CD14-positive monocyte (primary cell): ENCODE measurements at regions not wholly inside any gene's neighbourhood (a gene's known extent, or its start where the extent isn't known, plus 50 kb on each side); places are given as distances from the start of the nearest gene placed in this dataset.

Source experiments
- DNase-seq, 3 donors: peaks; one replicate each; pipeline ENCODE4 v3.0.0-alpha.2; 2011 to 2022
- H2AFZ ChIP-seq: 2 replicates; pipeline ENCODE4 v1.6.0; 2012; ENCODE audit warnings: mild to moderate bottlenecking, low read depth, low read length, inconsistent platforms; ENCODE audit not compliant: insufficient read depth, poor library complexity, severe bottlenecking
- H3K27ac ChIP-seq, 2 donors: 1 replicate in 1 of 2; 2 replicates in 1 of 2; pipeline ENCODE4 v1.5.1; 2012 to 2013; ENCODE audit warnings: low read length in 2 of 2, control low read depth in 1 of 2, inconsistent platforms in 1 of 2, low read depth in 1 of 2, mild to moderate bottlenecking in 1 of 2
- H3K27me3 ChIP-seq, 2 donors: one replicate each; pipeline versions ENCODE4 v1.6.0 to v1.6.1; 2011 to 2013; ENCODE audit warnings: low read length in 2 of 2; ENCODE audit not compliant: control insufficient read depth in 2 of 2, insufficient read depth in 2 of 2
- H3K36me3 ChIP-seq, 2 donors: replicated peaks in 1 of 2; 1 replicate in 1 of 2; 2 replicates in 1 of 2; pipeline versions ENCODE4 v1.5.1 to v1.6.1; 2012 to 2013; ENCODE audit warnings: low read length in 2 of 2, control low read depth in 1 of 2, inconsistent platforms in 1 of 2, mild to moderate bottlenecking in 1 of 2; ENCODE audit not compliant: insufficient read depth in 2 of 2, control insufficient read depth in 1 of 2
- H3K4me1 ChIP-seq, 2 donors: 1 replicate in 1 of 2; 2 replicates in 1 of 2; pipeline versions ENCODE4 v1.5.1 to v1.6.1; 2012 to 2013; ENCODE audit warnings: low read length in 2 of 2, control low read depth in 1 of 2, inconsistent platforms in 1 of 2, mild to moderate bottlenecking in 1 of 2, moderate library complexity in 1 of 2; ENCODE audit not compliant: insufficient read depth in 2 of 2, control insufficient read depth in 1 of 2
- H3K4me2 ChIP-seq: replicated peaks from 2 replicates; pipeline ENCODE3; 2012; ENCODE audit warnings: low read length, moderate library complexity, mild to moderate bottlenecking; ENCODE audit not compliant: poor library complexity, severe bottlenecking; ENCODE audit errors: extremely low read depth
- H3K4me3 ChIP-seq, 3 experiments: fragments of 200-600 bp in 1 of 3; sonication (generic) in 1 of 3; replicated peaks in 1 of 3; 1 replicate in 2 of 3; 2 replicates in 1 of 3; pipeline ENCODE4 v1.5.1; 2011 to 2013; ENCODE audit warnings: low read length in 3 of 3, mild to moderate bottlenecking in 3 of 3, control low read depth in 2 of 3, low read depth in 2 of 3, inconsistent platforms in 1 of 3, moderate library complexity in 1 of 3
- H3K79me2 ChIP-seq: 2 replicates; pipeline ENCODE4 v1.6.0; 2012; ENCODE audit warnings: mild to moderate bottlenecking, control low read depth, inconsistent platforms, low read length, moderate library complexity; ENCODE audit not compliant: insufficient read depth
- H3K9ac ChIP-seq: 2 replicates; pipeline ENCODE4 v1.6.0; 2017; ENCODE audit warnings: low read length, mild to moderate bottlenecking; ENCODE audit not compliant: insufficient read depth, poor library complexity, severe bottlenecking
- H3K9me3 ChIP-seq, 2 donors: replicated peaks in 1 of 2; 1 replicate in 1 of 2; 2 replicates in 1 of 2; pipeline versions ENCODE4 v1.5.1 to v1.6.1; 2012 to 2013; ENCODE audit warnings: low read length in 2 of 2, control low read depth in 1 of 2; ENCODE audit not compliant: control insufficient read depth in 1 of 2, insufficient read depth in 1 of 2
- H4K20me1 ChIP-seq: 2 replicates; pipeline ENCODE4 v1.6.0; 2012; ENCODE audit warnings: mild to moderate bottlenecking, low read length, control low read depth, moderate library complexity; ENCODE audit not compliant: insufficient read depth
- H3K27ac Mint-ChIP-seq, 7 donors: one replicate each; pipeline ENCODE4 v1.8.0; 2020; ENCODE audit warnings: mild to moderate bottlenecking in 7 of 7, mixed read lengths in 7 of 7, moderate library complexity in 6 of 7, inconsistent platforms in 2 of 7
- H3K27me3 Mint-ChIP-seq, 3 donors: one replicate each; pipeline ENCODE4 v1.8.0; 2021 to 2022; ENCODE audit warnings: low read depth in 3 of 3, mild to moderate bottlenecking in 3 of 3, mixed read lengths in 3 of 3, moderate library complexity in 3 of 3, inconsistent platforms in 1 of 3
- H3K36me3 Mint-ChIP-seq, 2 donors: one replicate each; pipeline ENCODE4 v1.8.0; 2020; ENCODE audit warnings: mixed read lengths in 2 of 2, inconsistent platforms in 1 of 2, mild to moderate bottlenecking in 1 of 2
- H3K4me1 Mint-ChIP-seq: one replicate; pipeline ENCODE4 v1.8.0; 2020; ENCODE audit warnings: mild to moderate bottlenecking, mixed read lengths
- H3K4me3 Mint-ChIP-seq, 2 donors: one replicate each; pipeline ENCODE4 v1.8.0; 2020; ENCODE audit warnings: mild to moderate bottlenecking in 2 of 2, mixed read lengths in 2 of 2, moderate library complexity in 1 of 2
- H3K9me3 Mint-ChIP-seq, 7 donors: one replicate each; pipeline ENCODE4 v1.8.0; 2020 to 2022; ENCODE audit warnings: mixed read lengths in 7 of 7, mild to moderate bottlenecking in 6 of 7, moderate library complexity in 6 of 7, inconsistent platforms in 2 of 7
- CTCF ChIP-seq: fragments of 200-600 bp; IDR thresholded peaks from one replicate; pipeline ENCODE4 v1.8.0; 2022; ENCODE audit warnings: antibody characterized with exemption, mild to moderate bottlenecking
- WGBS: methylation state at CpG from one replicate; pipeline ENCODE4 v1.1.5; 2013; ENCODE audit warnings: missing lambda C conversion rate; ENCODE audit not compliant: insufficient coverage; 5-methylcytosine and 5-hydroxymethylcytosine counted together
- intact Hi-C, 2 donors: fragments of 100-400 bp; cut with micrococcal nuclease; formaldehyde crosslinking; loops; one replicate each; pipeline versions ENCODE4 v1.15.0 to v1.15.1; 2023

GRCh38 chr15:62823561-62823960 is 219.0 kb upstream of the TPM1 start:
- DNase-seq = no peak
- Histone ChIP-seq H3K4me2 (no peak overlapping the region), H3K9ac (no peak overlapping the region), H3K79me2 (no peaks in the 10 kb centered on the region), H2AFZ (no peak overlapping the region), H3K36me3 (no peaks in the 10 kb centered on the region), H3K27ac (no peak overlapping the region), H4K20me1 (no peaks in the 10 kb centered on the region), H3K4me3 (no peak overlapping the region), H3K9me3 (no peaks in the 10 kb centered on the region), H3K27me3 (no peaks in the 10 kb centered on the region), H3K4me1 (no peaks in the 10 kb centered on the region)
- intact Hi-C loops = loop anchor here in 1 of 2 donors (5.0 kb wide), 1 partner anchor 51 kb away; no protein-coding TSS in a partner anchor
- Mint-ChIP-seq H3K27ac (no peak overlapping the region), H3K9me3 (peaks cover 0 to 2% (median 0%) of the 10 kb centered on the region in 7 donors), H3K4me1 (no peaks in the 10 kb centered on the region), H3K27me3 (peaks cover 1 to 2% (median 2%) of the 10 kb centered on the region in 3 donors), H3K4me3 (no peak overlapping the region), H3K36me3 (no peaks in the 10 kb centered on the region)
- no peak for TF ChIP-seq CTCF
- WGBS = 100% methylated on average over 4 of the region's 8 CpGs

GRCh38 chr15:62824111-62825015 is 218.2 kb upstream of the TPM1 start:
- intact Hi-C loops = loop anchor here in 1 of 2 donors (5.0 kb wide), 1 partner anchor 52 kb away; no protein-coding TSS in a partner anchor
- H3K27ac Mint-ChIP-seq = no peak overlapping the region
- H2AFZ ChIP-seq = no peak overlapping the region
- no peak for TF ChIP-seq CTCF
- H3K4me3 Mint-ChIP-seq = no peak overlapping the region
- no CpG with 5 or more reads among the region's 2 CpGs for WGBS
- H3K4me1 ChIP-seq = no peaks in the 10 kb centered on the region
- peaks cover 1 to 2% (median 2%) of the 10 kb centered on the region in 3 donors for H3K27me3 Mint-ChIP-seq
- no peaks in the 10 kb centered on the region for H3K36me3 ChIP-seq
- H3K27ac ChIP-seq = no peak overlapping the region
- H3K9ac ChIP-seq = no peak overlapping the region
- H3K27me3 ChIP-seq = no peaks in the 10 kb centered on the region
- H3K4me2 ChIP-seq = no peak overlapping the region
- H3K4me3 ChIP-seq = no peak overlapping the region
- no peaks in the 10 kb centered on the region for H3K4me1 Mint-ChIP-seq
- H3K9me3 ChIP-seq = no peaks in the 10 kb centered on the region
- H3K36me3 Mint-ChIP-seq = no peaks in the 10 kb centered on the region
- no peaks in the 10 kb centered on the region for H3K79me2 ChIP-seq
- no peak for DNase-seq
- no peaks in the 10 kb centered on the region for H4K20me1 ChIP-seq
- H3K9me3 Mint-ChIP-seq = peaks cover 0 to 6% (median 0%) of the 10 kb centered on the region in 7 donors
